ENCODE measurements at regions not wholly inside any gene's neighbourhood (a gene's known extent, or its start where the extent isn't known, plus 50 kb on each side); places are given as distances from the start of the nearest gene placed in this dataset.

DNA sequence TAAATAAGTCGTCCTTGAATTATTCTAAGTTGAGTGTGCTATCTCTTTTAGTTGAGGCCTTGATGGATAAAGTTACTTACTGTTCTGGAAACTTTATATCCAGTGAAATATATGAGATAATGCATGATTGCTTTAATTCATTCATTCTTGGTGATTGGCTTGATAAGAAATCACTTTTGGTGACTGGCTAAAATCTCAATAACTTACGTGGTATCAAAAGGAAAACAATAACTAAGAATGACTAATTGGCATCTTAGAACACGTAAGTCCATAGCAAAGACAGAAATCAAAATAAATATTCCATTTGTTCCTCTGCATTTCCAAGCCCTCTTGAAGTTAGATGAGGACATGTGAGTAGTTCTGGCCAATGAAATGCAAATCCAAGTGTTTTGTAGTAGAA, 251.6 kb downstream of the NUP35 start:
- Histone ChIP-seq H3K4me1 (ENCODE audit: control insufficient read depth in 2 of 3, insufficient read depth in 2 of 3, low read depth in 1 of 3, low read length in 3 of 3) (no peaks in the 10 kb centered on the region), H3K27ac (ENCODE audit: low read depth in 2 of 2, low read length in 2 of 2) (no peak overlapping the region), H3K9ac (ENCODE audit: low read length in 3 of 3) (no peak overlapping the region), H3K9me3 (ENCODE audit: control insufficient read depth in 2 of 3, insufficient read depth in 1 of 3, low read length in 3 of 3) (no peaks in the 10 kb centered on the region), H3K36me3 (ENCODE audit: control insufficient read depth in 2 of 3, insufficient read depth in 3 of 3, low read length in 3 of 3) (no peaks in the 10 kb centered on the region), H3K27me3 (ENCODE audit: control insufficient read depth, insufficient read depth, low read length) (no peaks in the 10 kb centered on the region), H3K4me3 (ENCODE audit: low read length in 3 of 3) (no peak overlapping the region)
- intact Hi-C loops (cut with DNase I) = no loop called here
- no peak for FAIRE-seq
- no peak for DNase-seq
- TF ChIP-seq CTCF (IDR thresholded peaks at IDR 0.05; ENCODE audit: borderline replicate concordance, extremely low read depth, insufficient read depth) = no peak

GRCh38 chr2:183383854-183384253, 259.6 kb downstream of the NUP35 start:
- no peaks in the 10 kb centered on the region for H3K27me3 ChIP-seq (ENCODE audit: control insufficient read depth, insufficient read depth, low read length)
- no peak overlapping the region for H3K4me3 ChIP-seq (ENCODE audit: low read length in 3 of 3)
- peaks cover 0 to under 1% (median under 1%) of the 10 kb centered on the region in 3 donors for H3K9me3 ChIP-seq (ENCODE audit: control insufficient read depth in 2 of 3, insufficient read depth in 1 of 3, low read length in 3 of 3)
- TF ChIP-seq CTCF (IDR thresholded peaks at IDR 0.05; ENCODE audit: borderline replicate concordance, extremely low read depth, insufficient read depth) = no peak
- H3K9ac ChIP-seq (ENCODE audit: low read length in 3 of 3) = no peak overlapping the region
- H3K36me3 ChIP-seq (ENCODE audit: control insufficient read depth in 2 of 3, insufficient read depth in 3 of 3, low read length in 3 of 3) = no peaks in the 10 kb centered on the region
- no peak overlapping the region for H3K27ac ChIP-seq (ENCODE audit: low read depth in 2 of 2, low read length in 2 of 2)
- DNase-seq (no peak), FAIRE-seq (no peak)
- no peaks in the 10 kb centered on the region for H3K4me1 ChIP-seq (ENCODE audit: control insufficient read depth in 2 of 3, insufficient read depth in 2 of 3, low read depth in 1 of 3, low read length in 3 of 3)
- intact Hi-C loops (cut with DNase I) = no loop called here

- Histone ChIP-seq H3K4me1 (ENCODE audit: control insufficient read depth in 2 of 3, insufficient read depth in 2 of 3, low read depth in 1 of 3, low read length in 3 of 3) (no peaks in the 10 kb centered on the region), H3K27me3 (ENCODE audit: control insufficient read depth, insufficient read depth, low read length) (no peaks in the 10 kb centered on the region), H3K27ac (ENCODE audit: low read depth in 2 of 2, low read length in 2 of 2) (no peak overlapping the region), H3K9me3 (ENCODE audit: control insufficient read depth in 2 of 3, insufficient read depth in 1 of 3, low read length in 3 of 3) (peaks cover 0 to 8% (median 6%) of the 10 kb centered on the region in 3 donors), H3K36me3 (ENCODE audit: control insufficient read depth in 2 of 3, insufficient read depth in 3 of 3, low read length in 3 of 3) (no peaks in the 10 kb centered on the region), H3K9ac (ENCODE audit: low read length in 3 of 3) (no peak overlapping the region), H3K4me3 (ENCODE audit: low read length in 3 of 3) (no peak overlapping the region)
- no peak for TF ChIP-seq CTCF (IDR thresholded peaks at IDR 0.05; ENCODE audit: borderline replicate concordance, extremely low read depth, insufficient read depth)
- FAIRE-seq = no peak
- no peak for DNase-seq
- intact Hi-C loops (cut with DNase I) = no loop called here
These were observed 265.4 kb downstream of the NUP35 start for GRCh38 chr2:183389546-183390080.

GRCh38 chr2:183390109-183390508, 265.9 kb downstream of the NUP35 start:
- H3K9ac ChIP-seq (ENCODE audit: low read length in 3 of 3) = no peak overlapping the region
- DNase-seq (peak in 1 of 5 donors; percentile 68), FAIRE-seq (no peak)
- H3K27me3 ChIP-seq (ENCODE audit: control insufficient read depth, insufficient read depth, low read length) = no peaks in the 10 kb centered on the region
- no peaks in the 10 kb centered on the region for H3K36me3 ChIP-seq (ENCODE audit: control insufficient read depth in 2 of 3, insufficient read depth in 3 of 3, low read length in 3 of 3)
- no peak overlapping the region for H3K27ac ChIP-seq (ENCODE audit: low read depth in 2 of 2, low read length in 2 of 2)
- H3K4me3 ChIP-seq (ENCODE audit: low read length in 3 of 3) = no peak overlapping the region
- H3K9me3 ChIP-seq (ENCODE audit: control insufficient read depth in 2 of 3, insufficient read depth in 1 of 3, low read length in 3 of 3) = peaks cover 0 to 8% (median 6%) of the 10 kb centered on the region in 3 donors
- intact Hi-C loops (cut with DNase I) = no loop called here
- H3K4me1 ChIP-seq (ENCODE audit: control insufficient read depth in 2 of 3, insufficient read depth in 2 of 3, low read depth in 1 of 3, low read length in 3 of 3) = no peaks in the 10 kb centered on the region
- no peak for TF ChIP-seq CTCF (IDR thresholded peaks at IDR 0.05; ENCODE audit: borderline replicate concordance, extremely low read depth, insufficient read depth)
